Uterus (tissue), 2 donors: ENCODE measurements at regions not wholly inside any gene's neighbourhood (a gene's known extent, or its start where the extent isn't known, plus 50 kb on each side); places are given as distances from the start of the nearest gene placed in this dataset.

Experiments used
- POLR2A ChIP-seq, 2 donors: fragments of 450-650 bp; IDR thresholded peaks; one replicate each; pipeline ENCODE4 v1.6.1; 2016; ENCODE audit warnings: antibody characterized with exemption in 2 of 2, mild to moderate bottlenecking in 1 of 2, moderate library complexity in 1 of 2
- TF ChIP-seq, protein P1 (sequence below), 4 experiments: fragments of 200-600 bp in 2 of 4; fragments of 450-650 bp in 2 of 4; sonication (generic) in 2 of 4; IDR thresholded peaks; one replicate each; pipeline ENCODE4 v1.5.1; 2016 to 2019; ENCODE audit warnings: antibody characterized with exemption in 4 of 4, mild to moderate bottlenecking in 2 of 4, moderate library complexity in 1 of 4

- TF ChIP-seq, protein P1, sequence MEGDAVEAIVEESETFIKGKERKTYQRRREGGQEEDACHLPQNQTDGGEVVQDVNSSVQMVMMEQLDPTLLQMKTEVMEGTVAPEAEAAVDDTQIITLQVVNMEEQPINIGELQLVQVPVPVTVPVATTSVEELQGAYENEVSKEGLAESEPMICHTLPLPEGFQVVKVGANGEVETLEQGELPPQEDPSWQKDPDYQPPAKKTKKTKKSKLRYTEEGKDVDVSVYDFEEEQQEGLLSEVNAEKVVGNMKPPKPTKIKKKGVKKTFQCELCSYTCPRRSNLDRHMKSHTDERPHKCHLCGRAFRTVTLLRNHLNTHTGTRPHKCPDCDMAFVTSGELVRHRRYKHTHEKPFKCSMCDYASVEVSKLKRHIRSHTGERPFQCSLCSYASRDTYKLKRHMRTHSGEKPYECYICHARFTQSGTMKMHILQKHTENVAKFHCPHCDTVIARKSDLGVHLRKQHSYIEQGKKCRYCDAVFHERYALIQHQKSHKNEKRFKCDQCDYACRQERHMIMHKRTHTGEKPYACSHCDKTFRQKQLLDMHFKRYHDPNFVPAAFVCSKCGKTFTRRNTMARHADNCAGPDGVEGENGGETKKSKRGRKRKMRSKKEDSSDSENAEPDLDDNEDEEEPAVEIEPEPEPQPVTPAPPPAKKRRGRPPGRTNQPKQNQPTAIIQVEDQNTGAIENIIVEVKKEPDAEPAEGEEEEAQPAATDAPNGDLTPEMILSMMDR (IDR thresholded peaks at IDR 0.05), result no peak
- TF ChIP-seq POLR2A (IDR thresholded peaks at IDR 0.05), result no peak
These were observed 64.0 kb upstream of the ASB17 start for GRCh38 chr1:75996196-75996595.
